Keratinocyte (primary cell): ENCODE measurements at regions not wholly inside any gene's neighbourhood (a gene's known extent, or its start where the extent isn't known, plus 50 kb on each side); places are given as distances from the start of the nearest gene placed in this dataset.

Source experiments
- EZH2 ChIP-seq: IDR thresholded peaks from one replicate; pipeline ENCODE4 v1.6.1; 2012; ENCODE audit warnings: inconsistent platforms, mild to moderate bottlenecking, low read length, moderate library complexity
- TF ChIP-seq, protein P1 (sequence below), 3 experiments: IDR thresholded peaks in 1 of 3; conservative IDR thresholded peaks in 1 of 3; optimal IDR thresholded peaks in 1 of 3; 2 replicates in 2 of 3; 3 replicates in 1 of 3; pipeline versions ENCODE3 to v1.5.1; 2011; ENCODE audit warnings: low read length in 3 of 3, mild to moderate bottlenecking in 3 of 3, moderate library complexity in 2 of 3, control low read depth in 1 of 3, inconsistent platforms in 1 of 3; ENCODE audit not compliant: insufficient read depth in 2 of 3; ENCODE audit errors: extremely low read depth in 1 of 3

DNA sequence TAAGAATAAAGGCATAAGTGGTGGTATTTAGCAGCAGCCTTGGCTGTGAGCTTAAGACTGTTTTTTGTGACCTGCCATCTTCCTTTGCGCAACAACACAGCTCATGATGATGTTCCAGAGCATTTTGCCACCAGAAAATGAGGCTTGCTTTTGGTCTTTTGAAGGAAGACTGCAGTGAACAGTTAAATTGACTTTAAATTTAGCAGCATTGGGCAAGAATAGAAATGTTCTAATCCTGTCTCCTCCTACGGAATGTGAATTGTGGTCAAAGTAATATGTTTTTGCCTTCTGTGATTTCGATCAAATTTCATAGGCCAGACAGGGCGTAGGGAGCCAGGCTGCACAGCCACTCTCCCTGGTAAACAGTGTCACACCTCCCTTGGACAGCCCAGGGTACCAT is 460.7 kb upstream of the RASGRP1 start:
- TF ChIP-seq, protein P1, sequence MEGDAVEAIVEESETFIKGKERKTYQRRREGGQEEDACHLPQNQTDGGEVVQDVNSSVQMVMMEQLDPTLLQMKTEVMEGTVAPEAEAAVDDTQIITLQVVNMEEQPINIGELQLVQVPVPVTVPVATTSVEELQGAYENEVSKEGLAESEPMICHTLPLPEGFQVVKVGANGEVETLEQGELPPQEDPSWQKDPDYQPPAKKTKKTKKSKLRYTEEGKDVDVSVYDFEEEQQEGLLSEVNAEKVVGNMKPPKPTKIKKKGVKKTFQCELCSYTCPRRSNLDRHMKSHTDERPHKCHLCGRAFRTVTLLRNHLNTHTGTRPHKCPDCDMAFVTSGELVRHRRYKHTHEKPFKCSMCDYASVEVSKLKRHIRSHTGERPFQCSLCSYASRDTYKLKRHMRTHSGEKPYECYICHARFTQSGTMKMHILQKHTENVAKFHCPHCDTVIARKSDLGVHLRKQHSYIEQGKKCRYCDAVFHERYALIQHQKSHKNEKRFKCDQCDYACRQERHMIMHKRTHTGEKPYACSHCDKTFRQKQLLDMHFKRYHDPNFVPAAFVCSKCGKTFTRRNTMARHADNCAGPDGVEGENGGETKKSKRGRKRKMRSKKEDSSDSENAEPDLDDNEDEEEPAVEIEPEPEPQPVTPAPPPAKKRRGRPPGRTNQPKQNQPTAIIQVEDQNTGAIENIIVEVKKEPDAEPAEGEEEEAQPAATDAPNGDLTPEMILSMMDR (optimal IDR thresholded peaks at IDR 0.05 in 1 of 3, IDR thresholded peaks at IDR 0.05 in 1 of 3, conservative IDR thresholded peaks at IDR 0.05 in 1 of 3; ENCODE audit: extremely low read depth in 1 of 3, insufficient read depth in 2 of 3, low read length in 3 of 3), result no peak
- TF ChIP-seq EZH2, result no peak
